DMS153 treated with DMSO at 0.1 percent for 48 hours (cell line): ENCODE measurements at regions not wholly inside any gene's neighbourhood (a gene's known extent, or its start where the extent isn't known, plus 50 kb on each side); places are given as distances from the start of the nearest gene placed in this dataset.
"Not testable (repeated sequence)": the region's sequence is repeated elsewhere in the genome, so short reads cannot be mapped to it uniquely, and the experiment has no call there.

ENCODE experiments used
- DNase-seq: peaks from one replicate; lab custom pipeline; 2025; ENCODE audit not compliant: unreplicated experiment; lab: John Stamatoyannopoulos, UW

DNA sequence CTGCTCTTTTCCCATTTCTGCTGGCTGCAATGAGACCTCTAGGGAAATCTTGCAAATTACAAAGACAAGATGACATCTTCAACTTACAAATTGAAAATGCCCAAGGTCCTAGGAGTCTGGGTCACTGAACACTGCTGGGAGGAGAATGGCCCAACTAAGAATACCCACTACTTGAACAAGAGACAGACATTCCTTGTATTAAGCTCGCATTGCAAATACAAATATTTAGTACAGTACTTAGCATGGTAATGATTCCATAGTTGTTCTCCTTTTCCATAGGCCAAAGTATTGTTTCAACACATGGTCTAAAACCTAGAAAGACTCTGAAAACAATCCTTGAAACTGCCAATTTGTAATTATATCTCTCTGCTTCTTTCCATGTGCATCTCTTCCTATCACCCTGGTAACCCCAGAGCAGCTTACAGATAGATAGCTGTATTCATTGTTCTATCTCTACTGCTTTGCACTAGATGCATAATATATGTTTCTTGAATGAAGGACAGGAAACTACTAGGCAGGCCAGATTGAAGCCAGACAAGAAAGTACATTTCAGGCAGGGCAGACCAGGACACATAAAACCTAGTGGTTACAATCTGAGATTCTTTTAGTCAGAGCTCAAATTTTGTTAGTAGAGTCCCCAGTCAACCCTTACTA, 1545.7 kb upstream of the TENM4 start:
- DNase-seq = no peak

DNA sequence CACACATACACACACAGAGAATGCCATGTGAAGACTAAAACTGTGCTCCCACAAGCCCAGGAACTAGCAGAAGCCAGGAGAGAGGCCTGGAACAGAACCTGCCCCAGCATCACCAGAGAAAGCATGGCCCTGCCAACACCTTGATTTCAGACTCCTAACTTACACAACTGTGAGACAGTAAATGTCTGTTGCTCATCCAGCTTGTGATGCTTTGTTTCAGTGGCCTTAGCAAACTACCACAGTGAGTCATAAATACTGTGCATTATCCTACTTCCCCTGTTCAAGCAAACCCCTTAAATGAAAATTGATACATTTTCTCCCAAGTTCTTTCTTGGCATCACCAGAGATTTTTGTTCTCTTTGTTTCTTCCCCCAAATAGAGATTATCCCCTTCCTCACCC, 1539.4 kb upstream of the TENM4 start:
- no peak for DNase-seq

DNA sequence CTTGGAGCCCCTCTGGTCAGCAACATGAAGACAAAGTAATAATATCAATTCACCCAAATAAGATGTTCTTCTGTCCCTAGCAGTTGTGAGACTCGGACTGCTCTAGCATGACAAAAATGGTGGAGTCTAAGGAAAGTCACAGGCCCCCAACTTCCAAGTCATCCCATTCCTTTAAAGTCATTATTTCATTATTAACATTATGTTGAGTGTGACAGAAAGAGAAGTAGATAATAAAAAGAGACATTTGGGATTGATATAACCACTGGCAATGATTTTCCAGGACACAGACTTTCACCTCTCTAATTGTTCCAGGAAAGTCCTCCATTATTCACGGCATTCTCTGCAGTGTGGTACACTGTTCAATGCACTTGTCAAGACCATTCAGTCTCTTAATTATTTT, 1533.0 kb upstream of the TENM4 start:
- no peak for DNase-seq

DNA sequence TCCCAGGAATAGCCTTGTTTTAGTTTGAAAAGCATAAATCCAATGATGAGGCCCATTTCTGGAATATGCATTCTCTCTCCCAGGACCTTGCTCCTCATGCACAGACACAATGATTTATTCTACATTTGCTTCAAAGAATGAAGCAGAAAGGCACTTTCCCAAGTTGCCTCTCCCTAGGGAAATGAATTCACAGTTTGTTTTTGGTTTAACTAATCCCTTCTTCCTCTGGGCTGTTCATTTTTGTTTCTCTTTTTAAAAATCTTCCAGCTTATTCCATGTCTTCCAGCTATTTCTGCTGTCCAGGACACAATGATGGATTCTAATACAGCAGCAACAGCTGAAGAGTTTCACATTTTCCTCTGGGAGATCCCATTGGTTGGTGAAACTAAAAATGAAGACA, 1529.2 kb upstream of the TENM4 start:
- DNase-seq = no peak

DNA sequence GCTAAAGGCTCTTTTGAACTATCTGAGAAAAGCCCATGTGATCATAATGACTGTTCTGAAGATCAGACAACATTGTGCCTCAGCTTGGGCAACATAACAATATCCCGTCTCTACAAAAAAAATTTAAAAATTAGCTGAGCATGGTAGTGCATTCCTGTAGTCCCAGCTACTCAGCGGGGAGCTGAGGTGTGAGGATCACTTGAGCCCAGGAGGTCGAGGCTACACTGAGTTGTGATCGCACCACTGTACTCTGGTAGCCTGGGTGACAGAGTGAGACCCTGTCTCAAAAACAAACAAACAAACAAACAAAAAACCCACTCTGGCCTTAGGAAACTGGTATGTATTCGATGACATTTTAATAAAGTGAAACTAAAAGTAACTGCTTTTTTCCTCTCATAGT, 1526.8 kb upstream of the TENM4 start:
- DNase-seq = no peak

DNA sequence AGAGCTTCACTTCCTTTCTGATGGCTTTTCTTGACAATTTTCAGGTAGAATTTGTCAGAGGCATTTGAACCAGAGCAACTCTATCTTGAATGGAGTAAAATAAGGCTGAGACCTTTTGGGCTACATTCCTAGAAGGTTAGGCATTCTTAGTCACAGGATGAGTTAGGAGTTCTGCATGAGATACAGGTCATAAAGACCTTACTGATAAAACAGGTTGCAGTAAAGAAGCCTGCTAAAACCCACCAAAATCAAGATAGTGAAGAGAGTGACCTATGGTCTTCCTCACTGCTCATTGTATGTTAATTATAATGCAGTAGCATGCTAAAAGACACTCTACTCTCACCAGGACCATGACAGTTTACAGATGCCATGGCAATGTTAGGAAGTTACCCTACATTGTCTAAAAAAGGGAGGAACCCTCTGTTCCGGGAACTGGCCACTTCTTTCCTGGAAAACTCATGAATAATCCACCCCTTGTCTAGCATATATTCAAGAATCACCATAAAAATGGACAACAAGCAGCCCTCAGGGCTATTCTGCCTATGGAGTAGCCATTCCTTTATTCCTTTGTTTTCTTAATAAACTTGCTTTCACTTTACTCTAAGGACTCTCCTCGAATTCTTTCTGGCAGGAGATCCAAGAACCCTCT, 1519.7 kb upstream of the TENM4 start:
- no peak for DNase-seq

DNA sequence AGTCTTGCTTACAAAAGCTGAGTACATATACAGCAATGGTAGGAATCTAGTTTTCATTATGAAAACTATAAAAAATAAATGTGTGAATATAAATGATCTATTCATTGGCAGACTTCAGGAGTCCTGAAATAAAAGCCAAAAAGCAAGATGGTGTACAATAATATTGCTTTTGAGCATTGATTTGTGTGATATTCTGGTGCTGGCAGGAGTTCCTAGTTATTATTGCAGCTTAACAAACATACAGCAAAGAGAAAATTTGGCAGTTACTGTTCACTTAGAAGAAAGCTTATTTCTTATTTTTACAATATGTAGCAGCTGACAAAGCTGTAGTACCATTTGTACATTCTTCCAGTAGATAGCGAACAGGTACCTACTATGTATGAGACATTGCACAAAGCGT, 1518.9 kb upstream of the TENM4 start:
- no peak for DNase-seq

DNA sequence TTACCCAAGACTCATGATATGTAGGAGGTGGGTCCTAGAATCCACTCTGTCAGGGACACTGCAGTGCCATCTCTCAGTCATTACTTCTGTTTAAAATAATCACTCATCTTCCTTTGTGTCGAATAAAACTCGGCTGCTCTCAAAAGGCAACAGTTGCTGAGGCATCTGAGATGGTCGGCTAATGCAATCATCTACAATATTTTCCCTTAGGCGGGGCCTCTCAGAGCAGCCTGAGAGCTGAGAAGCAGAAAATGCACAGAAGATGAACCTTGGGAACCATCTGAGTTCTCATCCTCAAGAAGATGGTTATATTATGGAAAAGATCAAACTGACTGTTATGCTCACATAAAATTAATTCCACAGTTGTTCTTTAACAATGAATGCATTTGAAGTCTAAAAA, 1518.2 kb upstream of the TENM4 start:
- DNase-seq = no peak

DNA sequence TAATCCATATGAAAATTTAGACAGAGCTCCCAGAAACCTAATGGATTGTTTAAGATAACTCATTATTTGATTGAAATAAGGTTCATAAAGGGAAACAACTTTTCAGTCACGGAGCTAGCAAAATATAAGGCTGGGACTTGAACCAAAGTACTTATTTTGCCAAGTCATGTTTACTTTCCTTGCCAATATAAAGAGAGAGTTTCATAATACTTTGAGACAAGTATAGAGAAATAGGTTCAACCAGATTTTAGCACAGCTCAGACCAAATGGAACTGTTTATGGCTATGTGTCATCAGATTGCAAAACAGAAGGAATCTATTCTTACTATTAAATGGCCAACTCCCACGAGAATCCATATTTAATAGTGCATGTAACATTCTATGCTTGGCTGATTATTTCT, 1517.5 kb upstream of the TENM4 start:
- DNase-seq = no peak

DNA sequence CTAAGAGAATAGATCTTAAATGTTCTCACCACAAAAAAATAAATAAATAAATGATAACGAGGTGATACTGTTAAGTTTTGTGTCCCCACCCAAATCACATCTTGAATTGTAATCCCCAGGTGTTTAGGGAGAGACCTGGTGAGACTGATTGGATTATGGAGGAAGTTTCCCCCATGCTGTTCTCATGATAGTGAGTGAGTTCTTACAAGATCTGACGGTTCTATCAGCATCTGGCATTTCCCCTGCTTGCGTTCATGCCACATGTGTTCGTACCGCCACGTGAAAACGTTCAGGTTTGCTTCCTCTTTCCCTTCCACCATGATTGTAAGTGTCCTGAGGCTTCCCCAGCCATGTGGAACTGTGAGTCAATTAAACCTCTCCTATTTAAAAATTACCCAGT, 1514.8 kb upstream of the TENM4 start:
- no peak for DNase-seq

DNA sequence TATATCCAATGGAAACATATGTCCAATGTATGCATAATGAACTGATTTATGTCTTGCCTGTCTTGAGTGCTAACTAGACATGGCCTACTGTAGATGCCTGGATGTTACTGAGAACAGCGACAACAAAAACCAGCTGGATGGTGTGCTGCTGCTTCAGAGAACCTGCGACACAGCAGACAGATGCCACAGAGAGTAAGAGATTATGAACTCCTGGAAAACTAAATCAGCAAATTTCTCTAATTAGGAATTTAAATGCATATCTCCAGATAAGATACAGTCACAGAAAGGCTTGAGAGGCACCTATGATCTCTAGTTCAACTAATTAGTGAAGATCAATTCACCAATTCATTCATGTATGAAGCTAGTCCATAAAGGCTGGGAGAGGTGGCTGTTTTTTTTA, 1508.0 kb upstream of the TENM4 start:
- DNase-seq = no peak

DNA sequence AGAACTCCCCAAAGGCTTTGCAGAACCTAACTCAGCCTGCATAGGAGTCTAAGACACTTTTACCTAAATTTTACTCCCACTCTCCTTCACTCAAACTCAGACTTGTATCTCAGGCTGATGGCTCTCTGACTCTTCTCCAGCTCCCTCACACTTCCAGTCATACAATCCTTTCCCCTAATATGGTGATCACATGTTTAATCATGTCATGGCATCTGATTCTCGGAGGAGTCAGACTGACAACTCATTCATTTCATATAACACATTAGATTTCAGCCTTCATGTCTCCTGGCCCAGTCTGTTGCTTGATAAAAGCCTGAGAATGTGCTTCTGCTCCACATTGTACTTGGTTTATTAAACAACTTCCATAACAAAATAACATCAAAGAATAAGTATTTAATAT, 1503.9 kb upstream of the TENM4 start:
- DNase-seq = no peak

DNA sequence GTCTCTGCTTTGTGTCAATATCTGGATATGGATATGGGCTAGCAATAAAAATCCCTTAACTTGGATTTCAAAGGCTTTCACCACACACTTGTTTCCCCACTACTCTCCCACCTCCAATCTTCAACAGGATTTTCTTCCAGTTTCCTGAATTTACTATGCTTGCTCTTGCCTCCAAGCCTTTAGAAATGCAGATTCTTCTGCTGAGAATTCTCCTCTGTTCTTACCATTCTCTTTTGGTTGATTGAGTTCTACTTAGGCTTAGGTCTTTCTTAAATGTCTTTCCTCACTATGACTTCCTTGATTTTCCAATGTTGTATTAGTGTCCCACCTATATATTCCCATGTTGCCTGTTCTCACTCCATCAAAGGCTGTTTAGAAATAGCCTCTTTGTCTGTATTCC, 1502.4 kb upstream of the TENM4 start:
- DNase-seq = no peak

DNA sequence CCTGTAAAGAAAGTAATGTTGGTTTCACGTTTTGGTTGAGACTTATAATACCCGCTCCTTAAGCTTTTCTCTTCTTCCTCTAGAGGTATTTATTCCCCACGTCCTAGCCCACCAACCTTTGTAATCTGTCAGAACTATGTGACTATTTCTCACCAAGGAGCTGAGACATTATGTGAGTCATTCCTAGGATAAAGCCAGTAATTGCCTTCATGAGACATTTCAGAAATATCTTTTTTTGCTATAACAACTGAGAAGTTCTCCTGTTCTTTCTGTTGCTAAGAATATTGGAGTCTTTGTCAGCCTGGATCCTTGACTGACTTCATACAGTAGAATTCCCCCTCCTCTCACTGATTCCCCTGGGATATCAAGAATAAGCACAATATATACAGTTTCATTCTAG, 1497.0 kb upstream of the TENM4 start:
- no peak for DNase-seq

DNA sequence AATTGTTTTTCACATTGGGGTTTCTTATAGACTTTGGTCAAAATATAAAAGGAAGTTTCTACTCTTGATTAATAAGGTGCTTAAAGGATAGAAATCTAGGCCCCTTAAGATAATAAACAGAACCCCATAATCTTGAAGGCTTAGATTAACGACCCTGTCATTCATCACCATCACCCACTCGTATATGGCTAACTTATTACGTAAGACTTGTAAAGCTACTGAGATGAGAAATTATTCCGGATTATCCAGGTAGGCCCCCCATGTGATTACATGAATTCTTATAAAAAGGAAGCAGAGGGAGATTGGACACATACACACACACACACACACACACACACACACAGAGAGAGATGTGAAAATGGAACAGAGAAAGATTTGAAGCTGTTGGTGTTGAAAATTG, 1489.2 kb upstream of the TENM4 start:
- no peak for DNase-seq

DNA sequence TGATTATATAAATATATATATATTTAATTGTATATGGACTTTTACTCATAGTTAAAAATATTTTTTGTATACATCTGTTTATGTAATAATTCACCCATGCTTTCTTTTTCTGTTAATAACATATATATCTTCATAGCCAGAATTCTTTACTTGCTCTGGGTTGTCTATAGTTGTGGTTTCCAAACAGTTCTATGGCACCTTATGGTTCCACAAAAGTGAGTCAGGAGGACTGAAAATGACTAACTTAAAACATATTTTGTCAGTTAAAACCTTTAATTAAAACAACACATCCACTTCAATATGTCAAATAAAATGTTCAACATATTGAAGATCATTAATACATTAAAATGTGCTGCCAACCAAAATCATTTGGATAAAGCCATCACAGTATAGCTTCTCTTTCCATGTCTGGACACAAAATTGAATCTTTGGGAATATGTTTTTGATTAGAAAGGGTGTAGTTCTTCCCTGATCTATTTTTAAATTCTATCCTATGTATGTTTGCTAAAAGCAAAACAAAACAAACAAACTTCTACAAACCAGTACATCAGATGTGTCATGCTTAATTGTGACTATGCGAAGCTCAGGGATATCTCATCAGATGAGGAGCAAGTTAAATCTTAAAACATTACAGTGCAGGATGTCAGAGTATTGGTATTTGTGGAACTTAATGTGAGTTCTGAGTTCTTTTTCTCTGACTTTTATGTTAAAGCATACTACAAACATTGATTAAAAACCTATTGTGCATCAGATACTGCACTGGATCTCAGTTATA, 1488.4 kb upstream of the TENM4 start:
- DNase-seq = no peak

DNA sequence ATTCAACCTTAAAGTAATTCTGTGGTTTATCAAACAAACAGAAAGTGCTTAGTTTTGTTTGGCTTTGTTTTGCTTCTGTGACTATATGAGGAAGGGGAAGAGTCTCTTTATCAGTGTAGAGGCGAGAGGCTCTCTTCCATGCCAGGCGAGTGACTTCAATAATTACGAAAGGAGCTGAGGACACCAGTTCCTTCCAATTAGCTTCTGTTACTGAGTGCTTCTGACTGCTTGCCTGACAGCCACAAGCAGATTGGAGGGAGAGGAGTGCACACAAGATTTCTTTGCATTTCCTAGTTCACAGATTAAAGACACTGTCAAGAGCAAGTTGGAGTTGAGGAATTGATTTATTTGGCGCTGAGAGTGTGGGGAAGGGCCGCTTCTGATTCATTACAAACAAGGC, 1484.5 kb upstream of the TENM4 start:
- DNase-seq = no peak

DNA sequence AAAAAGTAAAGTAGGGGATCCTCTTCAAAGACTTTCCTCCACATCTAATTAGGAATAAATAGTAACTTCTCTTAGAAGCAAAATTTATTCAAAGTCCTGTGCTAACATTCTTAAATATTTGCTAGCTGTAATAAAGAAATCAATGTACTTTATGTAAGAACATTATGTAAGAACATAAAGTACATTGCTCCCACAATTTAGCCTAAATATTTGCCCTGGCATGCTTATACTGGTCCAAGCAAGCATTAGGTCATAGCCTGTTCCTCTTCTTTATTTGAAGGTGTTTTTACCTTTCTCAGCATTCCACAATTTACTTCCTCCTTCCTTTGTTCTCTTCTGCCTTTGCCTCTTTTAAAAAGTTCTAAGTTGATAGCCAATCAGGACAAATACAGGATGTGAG, 1480.5 kb upstream of the TENM4 start:
- not testable (repeated sequence) for DNase-seq

DNA sequence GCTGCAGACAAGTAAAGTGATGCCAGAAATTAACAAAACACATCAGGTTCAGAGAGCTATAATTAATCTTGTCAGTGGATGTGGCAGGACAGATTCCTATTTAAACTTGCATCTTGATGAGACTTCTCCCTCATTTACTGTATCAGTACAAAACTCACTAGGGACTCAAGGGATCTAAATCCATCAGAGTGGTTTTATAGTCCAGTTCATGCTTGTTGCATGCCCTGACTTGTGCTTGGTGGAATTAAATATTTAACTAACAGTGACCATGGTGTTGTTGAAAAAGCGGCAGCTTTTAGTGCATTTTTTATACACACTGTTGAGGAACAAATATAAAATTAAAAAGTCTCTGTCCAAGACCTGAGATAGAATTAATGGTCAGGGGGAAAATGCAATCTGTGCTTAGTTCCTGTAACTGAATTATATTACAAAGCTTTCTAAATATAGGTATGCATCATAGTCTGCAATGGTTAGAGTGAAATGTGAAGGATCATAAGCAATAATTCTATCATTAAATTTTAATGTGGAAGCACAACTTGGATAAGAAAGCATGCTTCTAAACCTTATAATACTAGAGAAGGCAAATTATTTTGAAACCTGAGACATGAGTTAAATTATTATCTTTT, 1475.5 kb upstream of the TENM4 start:
- DNase-seq = no peak

DNA sequence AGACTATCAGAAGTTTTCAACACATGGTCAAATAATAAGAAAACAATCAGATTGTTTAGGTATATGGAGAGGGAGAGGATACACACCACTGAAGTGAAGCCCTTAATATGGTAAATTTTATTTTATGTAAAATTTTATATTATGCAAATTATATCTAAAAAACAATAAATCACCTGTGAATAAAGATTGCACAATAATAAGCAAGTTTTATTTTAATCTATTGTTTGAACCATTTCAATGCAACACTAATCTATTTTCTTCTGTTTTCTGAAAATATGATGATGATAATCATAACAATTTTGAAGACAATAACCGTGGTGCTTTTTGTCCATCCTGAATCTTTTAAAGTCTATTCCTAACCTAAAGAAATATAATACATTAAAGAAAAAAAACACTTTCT, 1473.5 kb upstream of the TENM4 start:
- DNase-seq = no peak

DNA sequence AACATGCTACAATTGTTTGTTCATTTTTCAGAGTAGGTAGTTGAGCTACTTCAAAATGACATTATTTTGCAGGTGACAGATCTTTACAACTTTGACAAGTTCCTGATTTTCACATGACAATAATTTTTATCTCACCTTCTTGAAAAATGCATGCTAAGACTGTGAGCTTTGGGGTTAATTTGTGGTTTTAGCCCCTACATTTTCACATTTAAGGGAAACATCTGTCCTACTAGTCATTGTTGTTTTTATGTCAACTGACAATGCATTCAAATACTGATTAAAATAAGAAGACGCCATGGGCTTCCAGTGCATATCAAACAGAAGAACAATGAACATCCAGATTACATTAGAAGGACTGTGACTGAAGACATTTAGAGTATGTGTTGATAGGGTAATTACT, 1470.8 kb upstream of the TENM4 start:
- DNase-seq = no peak

DNA sequence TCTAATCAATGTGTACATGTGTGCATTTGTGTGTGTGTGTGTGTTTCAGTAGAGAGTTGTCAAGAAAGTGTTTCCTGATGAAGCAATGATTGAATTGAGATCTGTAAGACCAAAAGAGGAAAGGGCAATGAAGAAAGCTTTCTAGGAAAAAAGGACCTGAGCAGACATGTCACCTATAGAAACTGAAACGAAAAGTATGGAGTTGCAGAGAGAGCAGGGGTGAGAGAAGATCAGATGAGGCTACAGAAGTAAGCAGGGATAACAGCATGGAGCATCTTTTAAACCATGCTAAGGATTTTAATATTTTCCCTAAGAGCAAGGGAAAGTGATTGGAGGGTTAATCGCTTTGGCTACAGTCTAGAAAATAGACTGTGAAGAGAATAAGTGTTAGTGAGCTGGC, 1459.4 kb upstream of the TENM4 start:
- no peak for DNase-seq
